ENCODE measurements at regions not wholly inside any gene's neighbourhood (a gene's known extent, or its start where the extent isn't known, plus 50 kb on each side); places are given as distances from the start of the nearest gene placed in this dataset.

DNA sequence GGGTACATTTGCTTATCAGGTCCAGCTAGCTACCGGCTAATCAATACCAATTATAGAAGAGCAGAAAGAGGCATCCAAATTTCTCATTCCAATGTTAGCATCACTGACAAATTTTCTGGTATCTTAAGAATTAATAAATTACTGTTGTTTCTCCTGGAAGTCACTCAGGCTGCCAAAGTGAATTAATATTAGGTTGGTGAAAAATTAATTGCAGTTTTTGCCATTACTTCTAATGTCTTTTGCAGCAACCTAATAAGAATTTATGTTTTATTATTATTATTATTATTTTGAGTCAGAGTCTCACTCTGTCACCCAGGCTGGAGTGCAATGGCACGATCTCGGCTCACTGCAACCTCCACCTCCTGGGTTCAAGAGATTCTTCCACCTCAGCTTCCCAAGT is 979.9 kb downstream of the TYW1 start:
- Histone ChIP-seq H3K27ac (ENCODE audit: low read depth, low read length) (no peak overlapping the region), H3K9me3 (ENCODE audit: control insufficient read depth in 1 of 2, low read length in 2 of 2) (no peaks in the 10 kb centered on the region), H3K9ac (ENCODE audit: low read depth in 1 of 2, low read length in 2 of 2) (no peak overlapping the region), H3K27me3 (ENCODE audit: control insufficient read depth in 1 of 2, insufficient read depth in 2 of 2, low read length in 2 of 2) (no peaks in the 10 kb centered on the region), H3K4me3 (ENCODE audit: low read depth in 1 of 2, low read length in 2 of 2) (no peak overlapping the region), H3K4me1 (ENCODE audit: control insufficient read depth in 1 of 2, insufficient read depth in 2 of 2, low read length in 2 of 2) (no peaks in the 10 kb centered on the region), H3K36me3 (ENCODE audit: control insufficient read depth in 1 of 2, insufficient read depth in 2 of 2, low read length in 2 of 2) (no peaks in the 10 kb centered on the region)

- H3K9ac ChIP-seq (ENCODE audit: low read depth in 1 of 2, low read length in 2 of 2) = no peak overlapping the region
- H3K27me3 ChIP-seq (ENCODE audit: control insufficient read depth in 1 of 2, insufficient read depth in 2 of 2, low read length in 2 of 2) = no peaks in the 10 kb centered on the region
- H3K36me3 ChIP-seq (ENCODE audit: control insufficient read depth in 1 of 2, insufficient read depth in 2 of 2, low read length in 2 of 2) = no peaks in the 10 kb centered on the region
- no peaks in the 10 kb centered on the region for H3K4me1 ChIP-seq (ENCODE audit: control insufficient read depth in 1 of 2, insufficient read depth in 2 of 2, low read length in 2 of 2)
- no peaks in the 10 kb centered on the region for H3K9me3 ChIP-seq (ENCODE audit: control insufficient read depth in 1 of 2, low read length in 2 of 2)
- H3K27ac ChIP-seq (ENCODE audit: low read depth, low read length) = no peak overlapping the region
- H3K4me3 ChIP-seq (ENCODE audit: low read depth in 1 of 2, low read length in 2 of 2) = no peak overlapping the region
Measured at GRCh38 chr7:67983486-67983885, 986.9 kb downstream of the TYW1 start.

DNA sequence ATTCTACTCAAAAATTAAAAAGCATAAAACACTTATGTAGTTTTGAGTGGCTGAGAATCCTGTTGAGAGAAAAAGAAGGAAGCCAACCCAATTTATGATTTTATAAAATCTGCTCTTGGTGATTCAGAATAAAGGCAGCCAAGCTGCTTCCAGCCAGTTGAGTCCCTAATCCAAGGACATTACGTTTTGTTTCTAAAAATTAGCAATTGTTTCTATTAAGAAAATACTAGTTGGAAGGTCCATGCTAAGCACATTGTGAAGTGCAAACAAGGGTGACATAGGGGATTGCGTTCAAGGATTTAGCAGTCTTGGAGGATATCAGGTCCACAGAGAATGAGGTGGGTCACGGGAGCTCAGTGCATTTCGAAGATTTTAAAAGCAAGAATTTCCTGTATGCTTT is 987.7 kb downstream of the TYW1 start:
- Histone ChIP-seq H3K27me3 (ENCODE audit: control insufficient read depth in 1 of 2, insufficient read depth in 2 of 2, low read length in 2 of 2) (no peaks in the 10 kb centered on the region), H3K9ac (ENCODE audit: low read depth in 1 of 2, low read length in 2 of 2) (no peak overlapping the region), H3K4me3 (ENCODE audit: low read depth in 1 of 2, low read length in 2 of 2) (no peak overlapping the region), H3K27ac (ENCODE audit: low read depth, low read length) (no peak overlapping the region), H3K9me3 (ENCODE audit: control insufficient read depth in 1 of 2, low read length in 2 of 2) (no peaks in the 10 kb centered on the region), H3K4me1 (ENCODE audit: control insufficient read depth in 1 of 2, insufficient read depth in 2 of 2, low read length in 2 of 2) (no peaks in the 10 kb centered on the region), H3K36me3 (ENCODE audit: control insufficient read depth in 1 of 2, insufficient read depth in 2 of 2, low read length in 2 of 2) (no peaks in the 10 kb centered on the region)

- no peak overlapping the region for H3K9ac ChIP-seq (ENCODE audit: low read depth in 1 of 2, low read length in 2 of 2)
- H3K27me3 ChIP-seq (ENCODE audit: control insufficient read depth in 1 of 2, insufficient read depth in 2 of 2, low read length in 2 of 2) = no peaks in the 10 kb centered on the region
- H3K4me1 ChIP-seq (ENCODE audit: control insufficient read depth in 1 of 2, insufficient read depth in 2 of 2, low read length in 2 of 2) = no peaks in the 10 kb centered on the region
- H3K27ac ChIP-seq (ENCODE audit: low read depth, low read length) = no peak overlapping the region
- no peaks in the 10 kb centered on the region for H3K9me3 ChIP-seq (ENCODE audit: control insufficient read depth in 1 of 2, low read length in 2 of 2)
- no peaks in the 10 kb centered on the region for H3K36me3 ChIP-seq (ENCODE audit: control insufficient read depth in 1 of 2, insufficient read depth in 2 of 2, low read length in 2 of 2)
- H3K4me3 ChIP-seq (ENCODE audit: low read depth in 1 of 2, low read length in 2 of 2) = no peak overlapping the region
Measured at GRCh38 chr7:67989142-67989541, 992.5 kb downstream of the TYW1 start.

DNA sequence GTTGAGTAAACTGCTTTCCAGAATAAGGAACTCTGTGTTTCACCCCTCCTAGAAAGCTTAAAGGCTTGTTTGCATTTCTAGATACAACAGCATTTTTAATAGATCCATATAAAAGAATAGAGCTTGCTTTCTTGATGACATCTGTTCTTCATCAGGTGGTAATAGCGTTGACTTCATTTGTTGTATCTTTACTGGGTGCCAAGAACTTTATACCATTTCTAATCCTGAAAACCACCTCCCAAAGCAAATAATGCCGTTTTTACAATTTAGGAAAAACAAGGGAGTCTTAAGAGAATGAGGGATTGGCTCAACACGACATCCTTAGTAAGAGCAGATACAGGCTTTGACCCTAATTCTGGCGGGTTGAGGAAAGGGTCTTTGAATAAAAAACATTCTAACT is 993.4 kb downstream of the TYW1 start:
- Histone ChIP-seq H3K9ac (ENCODE audit: low read depth in 1 of 2, low read length in 2 of 2) (no peak overlapping the region), H3K4me3 (ENCODE audit: low read depth in 1 of 2, low read length in 2 of 2) (no peak overlapping the region), H3K27ac (ENCODE audit: low read depth, low read length) (no peak overlapping the region), H3K9me3 (ENCODE audit: control insufficient read depth in 1 of 2, low read length in 2 of 2) (no peaks in the 10 kb centered on the region), H3K36me3 (ENCODE audit: control insufficient read depth in 1 of 2, insufficient read depth in 2 of 2, low read length in 2 of 2) (no peaks in the 10 kb centered on the region), H3K4me1 (ENCODE audit: control insufficient read depth in 1 of 2, insufficient read depth in 2 of 2, low read length in 2 of 2) (no peaks in the 10 kb centered on the region), H3K27me3 (ENCODE audit: control insufficient read depth in 1 of 2, insufficient read depth in 2 of 2, low read length in 2 of 2) (no peaks in the 10 kb centered on the region)

- Histone ChIP-seq H3K9me3 (ENCODE audit: control insufficient read depth in 1 of 2, low read length in 2 of 2) (no peaks in the 10 kb centered on the region), H3K4me3 (ENCODE audit: low read depth in 1 of 2, low read length in 2 of 2) (no peak overlapping the region), H3K4me1 (ENCODE audit: control insufficient read depth in 1 of 2, insufficient read depth in 2 of 2, low read length in 2 of 2) (no peaks in the 10 kb centered on the region), H3K27me3 (ENCODE audit: control insufficient read depth in 1 of 2, insufficient read depth in 2 of 2, low read length in 2 of 2) (no peaks in the 10 kb centered on the region), H3K27ac (ENCODE audit: low read depth, low read length) (no peak overlapping the region), H3K9ac (ENCODE audit: low read depth in 1 of 2, low read length in 2 of 2) (no peak overlapping the region), H3K36me3 (ENCODE audit: control insufficient read depth in 1 of 2, insufficient read depth in 2 of 2, low read length in 2 of 2) (no peaks in the 10 kb centered on the region)
Measured at GRCh38 chr7:67990716-67991115, 994.1 kb downstream of the TYW1 start.

GRCh38 chr7:67992287-67992686 is 995.7 kb downstream of the TYW1 start:
- Histone ChIP-seq H3K36me3 (ENCODE audit: control insufficient read depth in 1 of 2, insufficient read depth in 2 of 2, low read length in 2 of 2) (no peaks in the 10 kb centered on the region), H3K9me3 (ENCODE audit: control insufficient read depth in 1 of 2, low read length in 2 of 2) (no peaks in the 10 kb centered on the region), H3K27ac (ENCODE audit: low read depth, low read length) (no peak overlapping the region), H3K9ac (ENCODE audit: low read depth in 1 of 2, low read length in 2 of 2) (no peak overlapping the region), H3K27me3 (ENCODE audit: control insufficient read depth in 1 of 2, insufficient read depth in 2 of 2, low read length in 2 of 2) (no peaks in the 10 kb centered on the region), H3K4me1 (ENCODE audit: control insufficient read depth in 1 of 2, insufficient read depth in 2 of 2, low read length in 2 of 2) (no peaks in the 10 kb centered on the region), H3K4me3 (ENCODE audit: low read depth in 1 of 2, low read length in 2 of 2) (no peak overlapping the region)

- Histone ChIP-seq H3K4me3 (ENCODE audit: low read depth in 1 of 2, low read length in 2 of 2) (no peak overlapping the region), H3K27me3 (ENCODE audit: control insufficient read depth in 1 of 2, insufficient read depth in 2 of 2, low read length in 2 of 2) (no peaks in the 10 kb centered on the region), H3K4me1 (ENCODE audit: control insufficient read depth in 1 of 2, insufficient read depth in 2 of 2, low read length in 2 of 2) (no peaks in the 10 kb centered on the region), H3K27ac (ENCODE audit: low read depth, low read length) (no peak overlapping the region), H3K9ac (ENCODE audit: low read depth in 1 of 2, low read length in 2 of 2) (no peak overlapping the region), H3K9me3 (ENCODE audit: control insufficient read depth in 1 of 2, low read length in 2 of 2) (no peaks in the 10 kb centered on the region), H3K36me3 (ENCODE audit: control insufficient read depth in 1 of 2, insufficient read depth in 2 of 2, low read length in 2 of 2) (no peaks in the 10 kb centered on the region)
Measured at GRCh38 chr7:68005992-68006391, 1009.4 kb downstream of the TYW1 start.

DNA sequence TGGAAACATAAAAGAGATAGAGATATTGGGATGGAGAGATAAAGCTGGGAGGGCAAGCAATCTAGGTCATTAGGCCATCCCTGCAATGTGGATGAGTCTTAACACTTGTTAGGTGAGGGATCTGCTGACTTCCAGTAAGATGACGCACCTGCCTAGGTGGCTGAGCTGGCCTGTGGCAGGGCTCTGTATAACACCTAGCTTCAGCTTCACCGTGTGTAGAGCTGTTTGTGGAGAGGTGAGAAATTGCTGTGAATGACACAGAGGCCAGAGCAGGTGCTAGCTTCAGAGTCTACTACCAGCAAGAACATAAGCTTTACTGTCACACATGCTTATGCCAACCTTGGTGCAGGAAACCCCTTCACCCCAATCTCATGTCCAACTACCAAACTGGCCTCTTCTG is 1010.0 kb downstream of the TYW1 start:
- Histone ChIP-seq H3K27me3 (ENCODE audit: control insufficient read depth in 1 of 2, insufficient read depth in 2 of 2, low read length in 2 of 2) (no peaks in the 10 kb centered on the region), H3K27ac (ENCODE audit: low read depth, low read length) (no peak overlapping the region), H3K36me3 (ENCODE audit: control insufficient read depth in 1 of 2, insufficient read depth in 2 of 2, low read length in 2 of 2) (no peaks in the 10 kb centered on the region), H3K9ac (ENCODE audit: low read depth in 1 of 2, low read length in 2 of 2) (no peak overlapping the region), H3K4me3 (ENCODE audit: low read depth in 1 of 2, low read length in 2 of 2) (no peak overlapping the region), H3K4me1 (ENCODE audit: control insufficient read depth in 1 of 2, insufficient read depth in 2 of 2, low read length in 2 of 2) (no peaks in the 10 kb centered on the region), H3K9me3 (ENCODE audit: control insufficient read depth in 1 of 2, low read length in 2 of 2) (no peaks in the 10 kb centered on the region)

DNA sequence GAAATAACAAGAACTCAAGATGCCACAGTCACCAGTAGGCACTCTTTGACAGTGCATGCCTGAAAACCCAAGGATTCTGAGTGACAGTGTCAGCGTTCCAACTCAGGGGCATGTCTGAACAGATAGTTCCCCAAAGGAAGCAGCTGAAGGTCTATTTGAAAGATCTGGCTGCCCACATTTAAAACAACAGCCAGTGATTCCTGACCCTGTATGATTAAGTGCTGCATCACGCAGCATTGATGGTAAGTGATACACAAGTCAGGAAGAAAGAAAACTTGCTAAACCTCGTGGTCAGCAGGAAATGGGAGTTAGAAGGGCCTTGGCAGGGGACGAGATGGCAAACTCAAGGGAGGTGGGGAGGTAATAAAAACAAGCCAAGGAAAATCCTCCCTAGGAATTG is 1013.1 kb downstream of the TYW1 start:
- no peak overlapping the region for H3K9ac ChIP-seq (ENCODE audit: low read depth in 1 of 2, low read length in 2 of 2)
- no peaks in the 10 kb centered on the region for H3K36me3 ChIP-seq (ENCODE audit: control insufficient read depth in 1 of 2, insufficient read depth in 2 of 2, low read length in 2 of 2)
- no peaks in the 10 kb centered on the region for H3K4me1 ChIP-seq (ENCODE audit: control insufficient read depth in 1 of 2, insufficient read depth in 2 of 2, low read length in 2 of 2)
- no peaks in the 10 kb centered on the region for H3K27me3 ChIP-seq (ENCODE audit: control insufficient read depth in 1 of 2, insufficient read depth in 2 of 2, low read length in 2 of 2)
- H3K9me3 ChIP-seq (ENCODE audit: control insufficient read depth in 1 of 2, low read length in 2 of 2) = peaks cover 0 to 2% of the 10 kb centered on the region in 2 donors
- no peak overlapping the region for H3K27ac ChIP-seq (ENCODE audit: low read depth, low read length)
- H3K4me3 ChIP-seq (ENCODE audit: low read depth in 1 of 2, low read length in 2 of 2) = no peak overlapping the region

DNA sequence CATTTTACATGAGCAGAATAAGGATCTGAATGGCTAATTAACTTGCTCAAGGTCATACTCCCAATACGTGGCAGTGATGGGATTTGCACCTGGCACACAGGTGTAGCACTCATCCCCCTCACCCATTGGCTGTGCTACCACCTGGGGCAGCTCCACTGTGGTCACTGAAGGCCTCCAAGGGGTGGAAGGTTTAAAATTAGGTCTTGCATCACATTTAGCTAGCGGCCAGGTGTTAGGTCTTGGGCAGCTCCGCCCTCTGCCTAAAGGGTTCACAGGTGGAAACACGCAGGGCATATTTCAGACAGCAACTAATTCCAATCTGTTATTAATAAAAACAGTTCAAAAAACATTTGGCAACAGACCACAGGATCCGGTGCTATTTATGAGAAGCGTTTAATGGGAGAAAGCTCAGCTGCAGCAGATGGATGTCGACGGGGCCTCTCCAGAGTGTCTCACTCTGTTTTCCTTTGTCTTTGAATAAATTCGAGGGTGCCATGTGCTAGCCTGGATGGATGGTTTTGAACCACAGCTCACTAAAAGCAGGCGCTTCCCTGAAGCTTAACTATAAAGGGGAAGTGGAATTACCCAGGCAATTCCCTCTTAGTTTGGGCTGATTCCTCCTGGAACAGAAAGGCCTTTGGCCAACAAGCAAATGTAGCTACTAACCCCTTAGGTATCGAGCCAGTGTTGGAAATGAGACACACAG is 1017.6 kb downstream of the TYW1 start:
- H3K4me3 ChIP-seq (ENCODE audit: low read depth in 1 of 2, low read length in 2 of 2) = no peak overlapping the region
- no peaks in the 10 kb centered on the region for H3K27me3 ChIP-seq (ENCODE audit: control insufficient read depth in 1 of 2, insufficient read depth in 2 of 2, low read length in 2 of 2)
- peaks cover 2% of the 10 kb centered on the region in 2 donors for H3K9me3 ChIP-seq (ENCODE audit: control insufficient read depth in 1 of 2, low read length in 2 of 2)
- no peak overlapping the region for H3K27ac ChIP-seq (ENCODE audit: low read depth, low read length)
- H3K9ac ChIP-seq (ENCODE audit: low read depth in 1 of 2, low read length in 2 of 2) = no peak overlapping the region
- no peaks in the 10 kb centered on the region for H3K4me1 ChIP-seq (ENCODE audit: control insufficient read depth in 1 of 2, insufficient read depth in 2 of 2, low read length in 2 of 2)
- H3K36me3 ChIP-seq (ENCODE audit: control insufficient read depth in 1 of 2, insufficient read depth in 2 of 2, low read length in 2 of 2) = no peaks in the 10 kb centered on the region
